GM12891 (cell line): ENCODE measurements at regions not wholly inside any gene's neighbourhood (a gene's known extent, or its start where the extent isn't known, plus 50 kb on each side); places are given as distances from the start of the nearest gene placed in this dataset.

Experiments
- PAX5 ChIP-seq: IDR thresholded peaks from 2 replicates; pipeline ENCODE4 v1.6.1; 2011; ENCODE audit warnings: low read length, moderate library complexity, mild to moderate bottlenecking; ENCODE audit not compliant: insufficient read depth, severe bottlenecking
- POLR2A ChIP-seq: IDR thresholded peaks from 2 replicates; pipeline ENCODE4 v1.6.1; 2011; ENCODE audit warnings: low read depth, low read length, control low read depth
- POLR2AphosphoS5 ChIP-seq: IDR thresholded peaks from 2 replicates; pipeline ENCODE4 v1.6.1; 2011; ENCODE audit warnings: low read depth, low read length, control low read depth
- SPI1 ChIP-seq: IDR thresholded peaks from 2 replicates; pipeline ENCODE4 v1.6.1; 2011; ENCODE audit warnings: low read depth, low read length, control low read depth
- TAF1 ChIP-seq: IDR thresholded peaks from 2 replicates; pipeline ENCODE4 v1.6.1; 2011; ENCODE audit warnings: low read depth, low read length, control low read depth

DNA sequence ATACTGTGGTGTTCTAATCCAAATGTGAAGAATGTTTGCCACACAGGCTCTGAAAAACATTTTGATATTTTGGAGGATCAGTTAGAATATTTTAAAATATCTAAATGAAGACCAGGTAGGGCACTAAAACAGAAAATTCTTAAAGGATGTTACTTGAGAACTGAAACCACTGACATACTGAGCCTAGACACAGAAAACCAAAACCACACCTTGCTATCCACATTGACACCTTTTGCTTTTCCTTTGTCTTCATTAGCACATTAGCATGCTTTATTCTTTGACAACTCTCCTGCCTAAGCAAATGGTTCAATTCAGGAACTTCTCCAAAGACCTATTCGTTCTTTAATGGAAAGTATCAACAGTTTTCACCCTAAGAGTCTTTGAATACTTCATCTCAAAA lies 835.9 kb upstream of the GRM7 start:
- TF ChIP-seq POLR2A (no peak), TAF1 (no peak), POLR2AphosphoS5 (no peak), PAX5 (no peak), SPI1 (no peak)
